ENCODE measurements at regions not wholly inside any gene's neighbourhood (a gene's known extent, or its start where the extent isn't known, plus 50 kb on each side); places are given as distances from the start of the nearest gene placed in this dataset.

DNA sequence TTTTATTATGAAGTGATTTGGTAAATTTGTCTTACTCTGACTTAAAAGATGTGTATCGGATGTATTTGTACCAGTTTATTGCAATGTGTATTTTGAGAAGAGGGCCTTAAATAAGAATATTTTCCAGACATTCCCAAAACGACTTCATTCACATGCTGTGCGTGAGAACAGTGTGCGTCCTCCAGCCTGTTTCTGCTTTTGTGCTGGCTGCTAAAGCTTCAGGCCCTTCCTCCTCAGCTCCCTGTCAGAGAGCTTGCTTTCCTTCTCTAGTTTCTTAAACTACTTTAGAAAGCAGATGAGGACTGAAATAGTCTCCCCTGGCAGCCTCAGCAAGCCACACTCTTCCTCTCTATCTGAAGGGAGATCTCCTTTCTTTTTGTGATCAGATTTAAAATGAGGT is 157.8 kb downstream of the SAMD5 start:
- ChIA-PET CTCF (no interaction called here), POLR2A (no interaction called here)
- intact Hi-C loops (cut with micrococcal nuclease): no loop called here
- TF ChIP-seq, protein P1, sequence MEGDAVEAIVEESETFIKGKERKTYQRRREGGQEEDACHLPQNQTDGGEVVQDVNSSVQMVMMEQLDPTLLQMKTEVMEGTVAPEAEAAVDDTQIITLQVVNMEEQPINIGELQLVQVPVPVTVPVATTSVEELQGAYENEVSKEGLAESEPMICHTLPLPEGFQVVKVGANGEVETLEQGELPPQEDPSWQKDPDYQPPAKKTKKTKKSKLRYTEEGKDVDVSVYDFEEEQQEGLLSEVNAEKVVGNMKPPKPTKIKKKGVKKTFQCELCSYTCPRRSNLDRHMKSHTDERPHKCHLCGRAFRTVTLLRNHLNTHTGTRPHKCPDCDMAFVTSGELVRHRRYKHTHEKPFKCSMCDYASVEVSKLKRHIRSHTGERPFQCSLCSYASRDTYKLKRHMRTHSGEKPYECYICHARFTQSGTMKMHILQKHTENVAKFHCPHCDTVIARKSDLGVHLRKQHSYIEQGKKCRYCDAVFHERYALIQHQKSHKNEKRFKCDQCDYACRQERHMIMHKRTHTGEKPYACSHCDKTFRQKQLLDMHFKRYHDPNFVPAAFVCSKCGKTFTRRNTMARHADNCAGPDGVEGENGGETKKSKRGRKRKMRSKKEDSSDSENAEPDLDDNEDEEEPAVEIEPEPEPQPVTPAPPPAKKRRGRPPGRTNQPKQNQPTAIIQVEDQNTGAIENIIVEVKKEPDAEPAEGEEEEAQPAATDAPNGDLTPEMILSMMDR (IDR thresholded peaks at IDR 0.05): no peak
- no peak overlapping the region for H3K27ac Mint-ChIP-seq
- H3K4me1 Mint-ChIP-seq: no peaks in the 10 kb centered on the region
- ATAC-seq (ENCODE audit: low read depth) (no peak), DNase-seq (no peak)
- peaks cover 3% of the 10 kb centered on the region for H3K9me3 Mint-ChIP-seq
- no peak overlapping the region for H3K4me3 Mint-ChIP-seq
- no peaks in the 10 kb centered on the region for H3K27me3 Mint-ChIP-seq
- no peaks in the 10 kb centered on the region for H3K36me3 Mint-ChIP-seq (ENCODE audit: low read depth)

DNA sequence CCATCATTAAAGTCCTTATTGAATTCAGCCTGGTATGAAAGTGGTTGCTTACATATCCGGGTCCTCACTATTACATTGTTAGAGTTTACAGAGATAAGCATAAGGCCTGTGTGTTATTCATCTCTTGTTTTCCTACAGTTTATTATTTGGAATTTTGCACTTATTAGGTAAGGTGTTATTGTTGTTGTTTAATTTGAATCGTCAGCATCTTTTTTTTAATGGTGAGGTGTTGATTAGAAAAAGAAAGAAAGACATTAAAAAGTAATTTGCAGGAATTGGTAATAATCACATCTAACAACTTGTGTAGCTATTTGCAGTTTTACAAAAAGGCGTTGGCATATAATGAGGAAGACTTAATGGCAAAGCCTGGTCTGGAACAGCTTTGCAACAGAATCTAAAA is 158.6 kb downstream of the SAMD5 start:
- ChIA-PET POLR2A (no interaction called here), CTCF (no interaction called here)
- Mint-ChIP-seq H3K27ac (no peak overlapping the region), H3K9me3 (peaks cover 3% of the 10 kb centered on the region), H3K36me3 (ENCODE audit: low read depth) (no peaks in the 10 kb centered on the region), H3K4me1 (no peaks in the 10 kb centered on the region), H3K27me3 (no peaks in the 10 kb centered on the region), H3K4me3 (no peak overlapping the region)
- intact Hi-C loops (cut with micrococcal nuclease): no loop called here
- no peak for DNase-seq
- TF ChIP-seq, protein P1 (IDR thresholded peaks at IDR 0.05): no peak
- ATAC-seq (ENCODE audit: low read depth): no peak

DNA sequence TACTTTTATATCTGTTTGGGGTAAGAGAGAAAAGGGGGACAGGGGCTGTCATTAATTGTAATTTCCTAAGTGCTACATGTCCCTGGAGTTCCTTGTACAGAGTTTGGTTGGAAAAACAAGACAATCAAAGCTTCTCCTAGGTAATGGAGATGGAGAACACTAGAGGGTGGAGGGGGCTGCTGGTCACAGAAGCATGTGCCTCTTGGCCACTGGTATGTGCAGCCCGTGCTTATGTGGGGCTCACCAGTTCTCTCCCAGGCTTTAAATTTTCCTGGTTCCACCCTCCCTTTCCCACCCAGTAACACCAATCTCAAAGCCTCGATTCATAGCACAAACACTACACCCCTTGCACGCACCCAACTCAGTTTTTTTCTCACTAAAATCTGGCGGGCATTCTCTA is 165.6 kb downstream of the SAMD5 start:
- intact Hi-C loops (cut with micrococcal nuclease): no loop called here
- no peak overlapping the region for H3K4me3 Mint-ChIP-seq
- ChIA-PET CTCF (no interaction called here), POLR2A (no interaction called here)
- peaks cover 6% of the 10 kb centered on the region for H3K9me3 Mint-ChIP-seq
- no peak overlapping the region for H3K27ac Mint-ChIP-seq
- no peak for DNase-seq
- ATAC-seq (ENCODE audit: low read depth): no peak
- TF ChIP-seq, protein P1 (IDR thresholded peaks at IDR 0.05): no peak
- no peaks in the 10 kb centered on the region for H3K27me3 Mint-ChIP-seq
- no peaks in the 10 kb centered on the region for H3K4me1 Mint-ChIP-seq
- no peaks in the 10 kb centered on the region for H3K36me3 Mint-ChIP-seq (ENCODE audit: low read depth)

DNA sequence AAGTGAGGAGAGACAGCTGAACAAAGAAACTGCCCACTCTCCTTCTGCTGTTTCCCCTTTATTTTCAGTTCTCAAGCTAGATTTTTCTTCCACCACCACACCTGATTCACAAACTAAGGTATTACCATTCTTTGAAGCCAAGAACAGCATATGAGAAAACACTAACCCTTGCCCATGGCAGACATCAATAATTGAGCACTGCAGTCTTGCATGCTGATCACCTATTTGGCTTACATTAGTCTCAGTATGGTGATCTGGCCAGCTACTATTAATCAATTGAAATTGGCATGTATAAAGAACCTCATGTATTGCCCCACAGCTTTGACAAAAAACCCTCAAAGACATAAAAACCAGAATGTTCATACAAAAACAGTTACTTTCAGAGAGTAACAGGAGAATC is 166.3 kb downstream of the SAMD5 start:
- DNase-seq (no peak), ATAC-seq (ENCODE audit: low read depth) (no peak)
- Mint-ChIP-seq H3K27me3 (no peaks in the 10 kb centered on the region), H3K27ac (no peak overlapping the region), H3K9me3 (peaks cover 3% of the 10 kb centered on the region), H3K4me3 (no peak overlapping the region), H3K36me3 (ENCODE audit: low read depth) (no peaks in the 10 kb centered on the region), H3K4me1 (no peaks in the 10 kb centered on the region)
- ChIA-PET POLR2A (no interaction called here), CTCF (no interaction called here)
- TF ChIP-seq, protein P1 (IDR thresholded peaks at IDR 0.05): no peak
- intact Hi-C loops (cut with micrococcal nuclease): no loop called here

DNA sequence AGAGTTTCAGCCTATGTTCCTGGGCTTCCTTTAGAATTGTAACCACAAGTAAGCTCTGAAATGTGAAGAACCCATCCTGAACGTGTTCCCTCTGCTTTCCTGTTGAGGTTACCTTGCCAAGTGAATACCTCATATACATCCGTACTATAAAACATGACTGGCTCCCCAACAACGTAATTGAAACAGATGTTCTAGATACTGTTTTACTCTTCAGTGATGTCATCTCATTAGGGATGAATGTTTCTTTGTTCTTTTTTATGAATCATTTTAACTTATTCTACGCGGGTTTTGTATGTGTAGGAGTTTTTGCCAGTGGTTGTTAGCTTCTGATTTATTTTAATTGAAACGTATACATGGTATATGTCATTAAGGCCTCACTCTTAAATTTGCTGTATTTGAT is 166.8 kb downstream of the SAMD5 start:
- Mint-ChIP-seq H3K4me1 (no peaks in the 10 kb centered on the region), H3K27ac (no peak overlapping the region), H3K9me3 (peaks cover 3% of the 10 kb centered on the region), H3K36me3 (ENCODE audit: low read depth) (no peaks in the 10 kb centered on the region), H3K4me3 (no peak overlapping the region), H3K27me3 (no peaks in the 10 kb centered on the region)
- TF ChIP-seq, protein P1 (IDR thresholded peaks at IDR 0.05): no peak
- POLR2A ChIA-PET: no interaction called here
- no peak for DNase-seq
- CTCF ChIA-PET: no interaction called here
- intact Hi-C loops (cut with micrococcal nuclease): no loop called here
- ATAC-seq (ENCODE audit: low read depth): no peak
